ENCODE measurements at regions not wholly inside any gene's neighbourhood (a gene's known extent, or its start where the extent isn't known, plus 50 kb on each side); places are given as distances from the start of the nearest gene placed in this dataset.
A peak's percentile ranks its signal among the peaks of the same experiment; 100 is the strongest.

DNA sequence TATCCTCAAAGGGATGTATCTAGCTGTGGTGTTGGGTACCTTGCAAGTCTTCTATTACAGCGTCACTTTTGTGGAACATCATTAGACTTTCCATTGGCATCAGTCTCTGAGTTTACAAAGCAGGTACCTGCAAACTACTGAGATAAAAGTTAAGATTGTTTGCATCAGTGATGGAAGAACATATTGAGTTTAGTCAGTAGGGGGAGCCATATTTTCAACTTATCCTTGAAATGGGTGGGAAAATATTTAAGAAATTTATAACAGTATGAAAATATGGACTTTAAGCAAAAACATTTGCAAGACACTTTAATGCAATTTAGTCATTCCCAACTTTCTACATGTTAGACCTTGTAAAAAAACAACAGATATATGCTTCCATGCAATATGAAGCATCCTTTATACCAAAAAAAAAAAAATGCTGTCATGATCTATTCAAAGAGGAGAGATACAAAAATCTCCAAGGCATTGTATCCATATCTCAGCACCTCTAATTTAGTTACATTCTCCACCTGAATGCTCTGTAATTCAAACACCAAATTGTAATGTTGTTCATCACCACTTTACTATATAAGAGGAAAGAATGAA, 98.6 kb upstream of the ADAMTS19 start:
- DNase-seq (no peak), ATAC-seq (no peak)
- intact Hi-C loops (cut with DNase I): no loop called here
- Histone ChIP-seq H3K27me3 (no peaks in the 10 kb centered on the region), H3K4me1 (no peaks in the 10 kb centered on the region), H3K27ac (no peak overlapping the region), H3K9me3 (no peaks in the 10 kb centered on the region), H3K4me3 (no peak overlapping the region), H3K36me3 (replicated peaks in 1 of 2; ENCODE audit: insufficient read depth in 1 of 2, low read depth in 2 of 2) (no peaks in the 10 kb centered on the region)
- 53 to 67% methylated on average over 1 of the region's 1 CpG for WGBS, 2 donors
- TF ChIP-seq, protein P1, sequence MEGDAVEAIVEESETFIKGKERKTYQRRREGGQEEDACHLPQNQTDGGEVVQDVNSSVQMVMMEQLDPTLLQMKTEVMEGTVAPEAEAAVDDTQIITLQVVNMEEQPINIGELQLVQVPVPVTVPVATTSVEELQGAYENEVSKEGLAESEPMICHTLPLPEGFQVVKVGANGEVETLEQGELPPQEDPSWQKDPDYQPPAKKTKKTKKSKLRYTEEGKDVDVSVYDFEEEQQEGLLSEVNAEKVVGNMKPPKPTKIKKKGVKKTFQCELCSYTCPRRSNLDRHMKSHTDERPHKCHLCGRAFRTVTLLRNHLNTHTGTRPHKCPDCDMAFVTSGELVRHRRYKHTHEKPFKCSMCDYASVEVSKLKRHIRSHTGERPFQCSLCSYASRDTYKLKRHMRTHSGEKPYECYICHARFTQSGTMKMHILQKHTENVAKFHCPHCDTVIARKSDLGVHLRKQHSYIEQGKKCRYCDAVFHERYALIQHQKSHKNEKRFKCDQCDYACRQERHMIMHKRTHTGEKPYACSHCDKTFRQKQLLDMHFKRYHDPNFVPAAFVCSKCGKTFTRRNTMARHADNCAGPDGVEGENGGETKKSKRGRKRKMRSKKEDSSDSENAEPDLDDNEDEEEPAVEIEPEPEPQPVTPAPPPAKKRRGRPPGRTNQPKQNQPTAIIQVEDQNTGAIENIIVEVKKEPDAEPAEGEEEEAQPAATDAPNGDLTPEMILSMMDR (IDR thresholded peaks at IDR 0.05): peak in 3 of 7 experiments; percentile 9 to 20 (median 18)
- TF ChIP-seq POLR2A (IDR thresholded peaks at IDR 0.05): no peak

DNA sequence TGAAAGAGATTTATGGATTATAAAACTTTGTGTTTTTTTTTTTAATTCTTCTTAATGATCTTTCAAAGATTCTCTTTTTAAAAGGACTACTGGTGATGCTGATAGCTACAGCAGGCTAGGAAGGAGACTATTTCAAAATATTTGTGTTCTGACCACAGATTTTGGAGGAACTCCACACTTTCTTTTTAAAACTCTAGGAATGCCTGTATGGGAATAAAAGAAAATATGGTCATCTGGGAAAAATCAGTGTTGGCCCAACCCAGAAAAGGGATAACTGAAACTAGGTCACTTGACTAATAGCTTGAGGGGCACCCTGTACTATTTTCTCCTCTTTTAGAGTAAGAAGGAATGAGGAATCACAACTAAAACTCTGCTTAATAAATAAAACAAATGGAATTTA, 97.6 kb upstream of the ADAMTS19 start:
- ATAC-seq: no peak
- H3K36me3 ChIP-seq (replicated peaks in 1 of 2; ENCODE audit: insufficient read depth in 1 of 2, low read depth in 2 of 2): no peaks in the 10 kb centered on the region
- H3K9me3 ChIP-seq: no peaks in the 10 kb centered on the region
- TF ChIP-seq, protein P1 (IDR thresholded peaks at IDR 0.05): no peak
- TF ChIP-seq POLR2A (IDR thresholded peaks at IDR 0.05): no peak
- no peaks in the 10 kb centered on the region for H3K4me1 ChIP-seq
- H3K27me3 ChIP-seq: no peaks in the 10 kb centered on the region
- H3K4me3 ChIP-seq: no peak overlapping the region
- DNase-seq: no peak
- no peak overlapping the region for H3K27ac ChIP-seq
- intact Hi-C loops (cut with DNase I): no loop called here

GRCh38 chr5:129363991-129364390, 96.1 kb upstream of the ADAMTS19 start:
- H3K27me3 ChIP-seq: no peaks in the 10 kb centered on the region
- no peaks in the 10 kb centered on the region for H3K36me3 ChIP-seq (replicated peaks in 1 of 2; ENCODE audit: insufficient read depth in 1 of 2, low read depth in 2 of 2)
- H3K4me1 ChIP-seq: no peaks in the 10 kb centered on the region
- ATAC-seq: no peak
- no peaks in the 10 kb centered on the region for H3K9me3 ChIP-seq
- DNase-seq: no peak
- intact Hi-C loops (cut with DNase I): no loop called here
- H3K27ac ChIP-seq: no peak overlapping the region
- TF ChIP-seq, protein P1 (IDR thresholded peaks at IDR 0.05): no peak
- TF ChIP-seq POLR2A (IDR thresholded peaks at IDR 0.05): no peak
- no peak overlapping the region for H3K4me3 ChIP-seq

DNA sequence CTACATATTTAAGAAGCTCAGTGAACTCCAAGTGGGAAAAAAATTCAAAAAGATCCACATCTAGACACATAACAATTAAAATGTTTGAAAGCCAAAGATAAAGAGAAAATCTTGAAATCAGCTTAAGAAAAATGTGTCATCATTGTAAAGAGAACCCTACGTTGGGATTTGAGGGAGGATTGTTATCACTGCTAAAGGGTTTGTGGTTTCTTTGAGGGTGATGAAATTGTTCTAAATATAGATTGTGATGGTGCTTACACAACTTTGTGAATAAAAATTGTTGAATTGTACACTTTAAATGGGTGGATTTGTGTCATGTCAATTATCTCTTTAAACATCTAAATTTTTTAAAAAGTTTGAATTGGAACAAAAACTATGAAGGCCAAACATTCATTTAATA, 92.2 kb upstream of the ADAMTS19 start:
- Histone ChIP-seq H3K4me1 (peaks cover 6% of the 10 kb centered on the region), H3K36me3 (replicated peaks in 1 of 2; ENCODE audit: insufficient read depth in 1 of 2, low read depth in 2 of 2) (no peaks in the 10 kb centered on the region), H3K27ac (no peak overlapping the region), H3K4me3 (no peak overlapping the region), H3K27me3 (no peaks in the 10 kb centered on the region), H3K9me3 (no peaks in the 10 kb centered on the region)
- intact Hi-C loops (cut with DNase I): no loop called here
- WGBS, 2 donors: 40 to 45% methylated on average over 1 of the region's 1 CpG
- ATAC-seq (no peak), DNase-seq (no peak)
- TF ChIP-seq, protein P1 (IDR thresholded peaks at IDR 0.05): no peak
- TF ChIP-seq POLR2A (IDR thresholded peaks at IDR 0.05): no peak

DNA sequence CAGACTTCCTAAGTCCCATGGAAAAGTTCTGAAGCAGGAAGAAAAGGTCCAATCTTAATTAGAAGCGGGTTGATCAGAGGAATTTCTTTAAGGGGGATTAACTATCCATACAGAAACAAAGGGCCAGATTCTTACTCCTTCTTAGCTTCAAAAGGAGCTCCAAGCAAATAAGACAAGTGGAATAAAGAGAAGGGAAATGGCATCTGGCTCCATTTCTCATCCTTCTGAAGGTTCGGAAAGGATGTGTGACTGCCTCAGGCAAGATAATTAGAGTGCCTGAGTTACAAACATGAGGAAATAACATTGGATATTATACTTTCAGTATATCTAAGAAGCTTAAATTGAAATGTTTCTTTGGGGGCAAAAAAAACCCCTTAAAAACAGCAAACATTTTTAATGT, 88.1 kb upstream of the ADAMTS19 start:
- ATAC-seq: no peak
- H3K9me3 ChIP-seq: no peaks in the 10 kb centered on the region
- peaks cover 13% of the 10 kb centered on the region for H3K4me1 ChIP-seq
- WGBS, 2 donors: 77 to 81% methylated on average over 2 of the region's 2 CpGs
- H3K27me3 ChIP-seq: no peaks in the 10 kb centered on the region
- intact Hi-C loops (cut with DNase I): no loop called here
- H3K36me3 ChIP-seq (replicated peaks in 1 of 2; ENCODE audit: insufficient read depth in 1 of 2, low read depth in 2 of 2): no peaks in the 10 kb centered on the region
- TF ChIP-seq, protein P1 (IDR thresholded peaks at IDR 0.05): no peak
- no peak for TF ChIP-seq POLR2A (IDR thresholded peaks at IDR 0.05)
- H3K4me3 ChIP-seq: no peak overlapping the region
- DNase-seq: no peak
- no peak overlapping the region for H3K27ac ChIP-seq
